ENCODE measurements at regions not wholly inside any gene's neighbourhood (a gene's known extent, or its start where the extent isn't known, plus 50 kb on each side); places are given as distances from the start of the nearest gene placed in this dataset.

- no peaks in the 10 kb centered on the region for H3K9me1 ChIP-seq (ENCODE audit: control insufficient read depth, extremely low read depth, insufficient read depth, low read length)
- H4K20me1 ChIP-seq (ENCODE audit: control insufficient read depth, extremely low read depth, insufficient read depth, low read length) = no peaks in the 10 kb centered on the region
- DNase-seq (ENCODE audit: low read depth, low spot score) = no peak
- no peaks in the 10 kb centered on the region for H3K79me2 ChIP-seq (ENCODE audit: control insufficient read depth, insufficient read depth, low read length)
- no peaks in the 10 kb centered on the region for H3K36me3 ChIP-seq (ENCODE audit: control insufficient read depth in 2 of 2, extremely low read depth in 1 of 2, insufficient read depth in 2 of 2, low read length in 2 of 2)
- H2AFZ ChIP-seq (ENCODE audit: control insufficient read depth, low read length) = no peak overlapping the region
- no peaks in the 10 kb centered on the region for H3K4me1 ChIP-seq (ENCODE audit: control insufficient read depth, extremely low read depth, insufficient read depth, low read length)
- H3K27me3 ChIP-seq (ENCODE audit: control insufficient read depth, extremely low read depth, insufficient read depth, low read length) = no peaks in the 10 kb centered on the region
- H3K9ac ChIP-seq (ENCODE audit: control insufficient read depth, extremely low read depth, insufficient read depth, low read length) = no peak overlapping the region
- H3K27ac ChIP-seq (ENCODE audit: control insufficient read depth, insufficient read depth, low read length) = no peak overlapping the region
- dilution Hi-C loops (cut with MboI; ENCODE audit: extremely low pct_ligation_motif_present, low sequenced_read_pairs) = no loop called here
- no peak for FAIRE-seq
- no peak overlapping the region for H3K4me3 ChIP-seq (ENCODE audit: control insufficient read depth in 2 of 3, extremely low read depth in 1 of 3, insufficient read depth in 2 of 3, low read depth in 1 of 3, low read length in 3 of 3)
- TF ChIP-seq EZH2 (IDR thresholded peaks at IDR 0.05; ENCODE audit: low read length) (no peak), CTCF (optimal IDR thresholded peaks at IDR 0.05 in 1 of 3, IDR thresholded peaks at IDR 0.05 in 1 of 3, conservative IDR thresholded peaks at IDR 0.05 in 1 of 3; ENCODE audit: extremely low read depth in 1 of 3, insufficient read depth in 2 of 3, low read length in 3 of 3) (no peak)
- no peaks in the 10 kb centered on the region for H3K9me3 ChIP-seq (ENCODE audit: control insufficient read depth, low read depth, low read length)
- H3K4me2 ChIP-seq (ENCODE audit: control insufficient read depth, extremely low read depth, insufficient read depth, low read depth, low read length) = no peak overlapping the region
Observed at GRCh38 chr16:73447846-73448245, 399.9 kb upstream of the ZFHX3 start.

DNA sequence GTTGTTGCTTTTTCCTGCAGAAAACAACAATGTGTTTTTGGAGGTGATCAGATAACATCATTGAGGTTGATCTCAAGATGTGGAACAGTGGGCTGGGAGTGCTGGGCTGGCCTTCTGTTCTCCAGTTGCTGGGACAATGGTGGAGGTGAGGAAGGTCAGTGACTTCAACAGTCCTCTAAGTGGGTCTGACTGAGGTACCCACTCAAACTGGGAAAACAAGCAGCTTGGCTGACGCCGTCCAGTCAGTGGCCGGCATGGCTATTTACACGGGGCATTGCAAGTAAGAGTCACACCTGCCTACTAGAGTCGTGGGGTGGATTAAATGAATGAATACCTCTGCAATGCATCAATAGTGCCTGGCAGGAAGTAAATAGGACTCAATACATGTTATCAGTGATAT, 386.7 kb upstream of the ZFHX3 start:
- Histone ChIP-seq H3K79me2 (ENCODE audit: control insufficient read depth, insufficient read depth, low read length) (no peaks in the 10 kb centered on the region), H3K9me3 (ENCODE audit: control insufficient read depth, low read depth, low read length) (no peaks in the 10 kb centered on the region), H3K4me2 (ENCODE audit: control insufficient read depth, extremely low read depth, insufficient read depth, low read depth, low read length) (no peak overlapping the region), H3K27me3 (ENCODE audit: control insufficient read depth, extremely low read depth, insufficient read depth, low read length) (no peaks in the 10 kb centered on the region), H3K4me1 (ENCODE audit: control insufficient read depth, extremely low read depth, insufficient read depth, low read length) (no peaks in the 10 kb centered on the region), H2AFZ (ENCODE audit: control insufficient read depth, low read length) (no peak overlapping the region), H3K27ac (ENCODE audit: control insufficient read depth, insufficient read depth, low read length) (no peak overlapping the region), H3K4me3 (ENCODE audit: control insufficient read depth in 2 of 3, extremely low read depth in 1 of 3, insufficient read depth in 2 of 3, low read depth in 1 of 3, low read length in 3 of 3) (no peak overlapping the region), H3K36me3 (ENCODE audit: control insufficient read depth in 2 of 2, extremely low read depth in 1 of 2, insufficient read depth in 2 of 2, low read length in 2 of 2) (no peaks in the 10 kb centered on the region), H3K9me1 (ENCODE audit: control insufficient read depth, extremely low read depth, insufficient read depth, low read length) (no peaks in the 10 kb centered on the region), H4K20me1 (ENCODE audit: control insufficient read depth, extremely low read depth, insufficient read depth, low read length) (no peaks in the 10 kb centered on the region), H3K9ac (ENCODE audit: control insufficient read depth, extremely low read depth, insufficient read depth, low read length) (no peak overlapping the region)
- no peak for DNase-seq (ENCODE audit: low read depth, low spot score)
- FAIRE-seq = no peak
- dilution Hi-C loops (cut with MboI; ENCODE audit: extremely low pct_ligation_motif_present, low sequenced_read_pairs) = no loop called here
- no peak for TF ChIP-seq EZH2 (IDR thresholded peaks at IDR 0.05; ENCODE audit: low read length)
- TF ChIP-seq CTCF (optimal IDR thresholded peaks at IDR 0.05 in 1 of 3, IDR thresholded peaks at IDR 0.05 in 1 of 3, conservative IDR thresholded peaks at IDR 0.05 in 1 of 3; ENCODE audit: extremely low read depth in 1 of 3, insufficient read depth in 2 of 3, low read length in 3 of 3) = no peak

All from keratinocyte (primary cell).